GM12873 (cell line): ENCODE measurements at regions not wholly inside any gene's neighbourhood (a gene's known extent, or its start where the extent isn't known, plus 50 kb on each side); places are given as distances from the start of the nearest gene placed in this dataset.

Experiments
- CTCF ChIP-seq: IDR thresholded peaks from 2 replicates; pipeline ENCODE4 v1.5.1; 2012; ENCODE audit warnings: low read depth, mild to moderate bottlenecking, moderate library complexity, low read length, control low read depth; ENCODE audit not compliant: insufficient read depth; ENCODE audit errors: missing control alignments

GRCh38 chr2:66896131-66896530 is 461.2 kb downstream of the MEIS1 start:
- TF ChIP-seq CTCF: no peak

- no peak for TF ChIP-seq CTCF
Measured at GRCh38 chr2:66897181-66897580, 462.3 kb downstream of the MEIS1 start.

GRCh38 chr2:66897691-66898150 is 462.8 kb downstream of the MEIS1 start:
- no peak for TF ChIP-seq CTCF

- TF ChIP-seq CTCF: no peak
Measured at GRCh38 chr2:66899109-66899508, 464.2 kb downstream of the MEIS1 start.

GRCh38 chr2:66899648-66900047 is 464.7 kb downstream of the MEIS1 start:
- TF ChIP-seq CTCF: no peak

GRCh38 chr2:66901344-66901743 is 466.4 kb downstream of the MEIS1 start:
- no peak for TF ChIP-seq CTCF

- no peak for TF ChIP-seq CTCF
Measured at GRCh38 chr2:66903183-66903582, 468.3 kb downstream of the MEIS1 start.

GRCh38 chr2:66903745-66904465 is 469.0 kb downstream of the MEIS1 start:
- no peak for TF ChIP-seq CTCF
